Psoas muscle (tissue), 7 donors: ENCODE measurements at regions not wholly inside any gene's neighbourhood (a gene's known extent, or its start where the extent isn't known, plus 50 kb on each side); places are given as distances from the start of the nearest gene placed in this dataset.
"Not testable (repeated sequence)": the region's sequence is repeated elsewhere in the genome, so short reads cannot be mapped to it uniquely, and the experiment has no call there.

ENCODE experiments used
- ATAC-seq, 4 donors: fragments of 200-7000 bp; cut with Tn5 transposase; one replicate each; pipeline ENCODE4 v1.9.1; 2020; ENCODE audit warnings: moderate library complexity in 3 of 4, mild to moderate bottlenecking in 2 of 4
- DNase-seq, 2 donors: peaks; one replicate each; pipeline ENCODE4 v3.0.0-alpha.2; 2020
- H3K27ac ChIP-seq: fragments of 200-600 bp; one replicate; pipeline ENCODE4 v1.8.0; 2022
- H3K27me3 ChIP-seq, 3 donors: fragments of 200-600 bp in 1 of 3; one replicate each; pipeline versions ENCODE4 v1.6.1 to v1.8.0; 2013 to 2022; ENCODE audit warnings: low read length in 2 of 3, mild to moderate bottlenecking in 2 of 3, moderate library complexity in 1 of 3; ENCODE audit not compliant: insufficient read depth in 3 of 3
- H3K36me3 ChIP-seq, 2 donors: fragments of 200-600 bp in 1 of 2; one replicate each; pipeline versions ENCODE4 v1.6.1 to v1.8.0; 2013 to 2022; ENCODE audit warnings: low read depth in 1 of 2, mild to moderate bottlenecking in 1 of 2, moderate library complexity in 1 of 2; ENCODE audit not compliant: insufficient read depth in 1 of 2
- H3K4me1 ChIP-seq: fragments of 200-600 bp; one replicate; pipeline ENCODE4 v1.8.0; 2022
- H3K4me3 ChIP-seq: fragments of 200-600 bp; one replicate; pipeline ENCODE4 v1.8.0; 2022; ENCODE audit warnings: mild to moderate bottlenecking
- H3K9me3 ChIP-seq: fragments of 200-600 bp; one replicate; pipeline ENCODE4 v1.8.0; 2022
- WGBS, 3 donors: extraction: QIAGEN DNeasy Blood & Tissue Kit; methylation state at CpG; one replicate each; pipeline versions ENCODE4 v1.1.6 to v1.1.7; 2013; 5-methylcytosine and 5-hydroxymethylcytosine counted together
- intact Hi-C, 2 donors: fragments of 100-400 bp; cut with DNase I; formaldehyde crosslinking; loops; one replicate each; pipeline versions ENCODE4 v1.11.0 to v1.14.2; 2022
- TF ChIP-seq, protein P1 (sequence below): fragments of 200-600 bp; IDR thresholded peaks from one replicate; pipeline ENCODE4 v1.8.0; 2022; ENCODE audit warnings: antibody characterized with exemption
- donor health status: healthy with polysubstance abuse.
- donor health status: DM: no; HTN: no; CAD: no; lungs with moderate emphysema.
- donor health status: Bipolar disorder and iron deficiency.
- donor health status: healthy.
- donor health status: DM: yes; HTN: yes; CAD: no.
- donor health status: DM: no; HTN: no; CAD: no.
- donor health status: DM: yes; HTN: yes; CAD: no.

- H3K9me3 ChIP-seq = no peaks in the 10 kb centered on the region
- no peaks in the 10 kb centered on the region for H3K27me3 ChIP-seq
- ATAC-seq = peak; percentile 63 to 79 (median 69)
- TF ChIP-seq, protein P1, sequence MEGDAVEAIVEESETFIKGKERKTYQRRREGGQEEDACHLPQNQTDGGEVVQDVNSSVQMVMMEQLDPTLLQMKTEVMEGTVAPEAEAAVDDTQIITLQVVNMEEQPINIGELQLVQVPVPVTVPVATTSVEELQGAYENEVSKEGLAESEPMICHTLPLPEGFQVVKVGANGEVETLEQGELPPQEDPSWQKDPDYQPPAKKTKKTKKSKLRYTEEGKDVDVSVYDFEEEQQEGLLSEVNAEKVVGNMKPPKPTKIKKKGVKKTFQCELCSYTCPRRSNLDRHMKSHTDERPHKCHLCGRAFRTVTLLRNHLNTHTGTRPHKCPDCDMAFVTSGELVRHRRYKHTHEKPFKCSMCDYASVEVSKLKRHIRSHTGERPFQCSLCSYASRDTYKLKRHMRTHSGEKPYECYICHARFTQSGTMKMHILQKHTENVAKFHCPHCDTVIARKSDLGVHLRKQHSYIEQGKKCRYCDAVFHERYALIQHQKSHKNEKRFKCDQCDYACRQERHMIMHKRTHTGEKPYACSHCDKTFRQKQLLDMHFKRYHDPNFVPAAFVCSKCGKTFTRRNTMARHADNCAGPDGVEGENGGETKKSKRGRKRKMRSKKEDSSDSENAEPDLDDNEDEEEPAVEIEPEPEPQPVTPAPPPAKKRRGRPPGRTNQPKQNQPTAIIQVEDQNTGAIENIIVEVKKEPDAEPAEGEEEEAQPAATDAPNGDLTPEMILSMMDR = peak; percentile 32
- no peak overlapping the region for H3K4me3 ChIP-seq
- no peaks in the 10 kb centered on the region for H3K4me1 ChIP-seq
- intact Hi-C loops = no loop called here
- no peak overlapping the region for H3K27ac ChIP-seq
- no peaks in the 10 kb centered on the region for H3K36me3 ChIP-seq
- DNase-seq = no peak
- WGBS, 3 donors = 46 to 71% (median 46%) methylated on average over 3 of the region's 3 CpGs
Measured at GRCh38 chr10:6838118-6838517, 258.0 kb upstream of the PRKCQ start.

DNA sequence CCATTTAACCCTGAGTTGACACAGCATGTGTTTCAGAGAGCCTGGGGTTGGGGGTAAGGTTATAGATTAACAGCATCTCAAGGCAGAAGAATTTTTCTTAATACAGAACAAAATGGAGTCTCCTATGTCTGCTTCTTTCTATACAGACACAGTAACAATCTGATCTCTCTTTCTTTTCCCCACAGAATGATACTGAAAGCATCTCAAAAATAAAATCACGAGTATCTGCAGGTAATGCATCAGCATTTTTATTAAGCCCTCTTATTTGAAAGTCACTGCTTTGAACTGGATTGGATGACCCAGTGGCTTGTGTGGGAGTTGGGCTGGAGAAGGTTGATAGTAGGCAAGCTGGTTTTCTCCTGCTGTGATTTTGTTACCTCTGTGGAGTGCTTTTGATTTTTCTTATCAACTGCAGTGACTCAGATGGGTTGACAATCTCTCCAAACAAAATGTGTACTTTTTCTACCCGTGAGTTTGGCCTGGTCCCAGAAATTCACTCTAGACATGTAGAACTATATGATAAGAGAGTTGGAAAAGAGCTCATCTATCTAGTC, 253.5 kb upstream of the PRKCQ start:
- TF ChIP-seq, protein P1 = no peak
- ATAC-seq (no peak), DNase-seq (no peak)
- 35 to 48% (median 45%) methylated on average over 2 of the region's 2 CpGs for WGBS, 3 donors
- Histone ChIP-seq H3K4me3 (no peak overlapping the region), H3K36me3 (no peaks in the 10 kb centered on the region), H3K27me3 (no peaks in the 10 kb centered on the region), H3K4me1 (no peaks in the 10 kb centered on the region), H3K27ac (no peak overlapping the region), H3K9me3 (no peaks in the 10 kb centered on the region)
- intact Hi-C loops = no loop called here

DNA sequence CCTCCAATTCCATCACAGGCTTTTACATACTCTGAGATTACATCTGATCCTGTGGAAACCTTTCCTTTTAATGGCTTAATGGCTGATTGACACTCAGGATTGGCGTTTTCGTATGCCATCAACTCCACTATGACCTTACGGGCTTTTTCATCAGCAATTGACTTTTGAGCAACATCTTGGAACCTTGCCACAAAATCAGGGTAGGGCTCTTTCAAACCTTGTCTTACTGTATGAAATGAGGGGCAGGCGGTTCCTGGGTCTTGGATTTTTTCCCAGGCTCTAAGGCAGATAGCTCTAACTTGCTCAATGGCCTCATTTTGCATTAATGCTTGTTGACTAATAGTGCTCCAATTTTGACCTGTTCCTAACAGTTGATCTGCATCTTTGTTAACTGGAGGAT, 250.9 kb upstream of the PRKCQ start:
- intact Hi-C loops, H3K4me1 ChIP-seq, H3K9me3 ChIP-seq, H3K4me3 ChIP-seq, H3K27ac ChIP-seq, H3K36me3 ChIP-seq, ATAC-seq, DNase-seq, H3K27me3 ChIP-seq: not testable (repeated sequence)
- 66 to 71% (median 70%) methylated on average over 4 of the region's 4 CpGs for WGBS, 3 donors

DNA sequence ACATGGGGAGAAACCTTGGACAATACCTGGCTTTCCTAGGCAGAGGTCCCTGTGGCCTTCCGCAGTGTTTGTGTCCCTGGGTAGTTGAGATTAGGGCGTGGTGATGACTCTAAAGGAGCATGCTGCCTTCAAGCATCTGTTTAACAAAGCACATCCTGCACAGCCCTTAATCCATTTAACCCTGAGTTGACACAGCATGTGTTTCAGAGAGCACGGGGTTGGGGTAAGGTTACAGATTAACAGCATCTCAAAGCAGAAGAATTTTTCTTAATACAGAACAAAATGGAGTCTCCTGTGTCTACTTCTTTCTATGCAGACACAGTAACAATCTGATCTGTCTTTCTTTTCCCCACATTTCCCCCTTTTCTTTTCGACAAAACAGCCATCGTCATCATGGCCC, 244.7 kb upstream of the PRKCQ start:
- H3K4me1 ChIP-seq, H3K27ac ChIP-seq, intact Hi-C loops, DNase-seq, H3K4me3 ChIP-seq, H3K27me3 ChIP-seq, ATAC-seq, H3K9me3 ChIP-seq, H3K36me3 ChIP-seq: not testable (repeated sequence)
- 40 to 48% (median 45%) methylated on average over 3 to 4 of the region's 5 CpGs for WGBS, 3 donors

- WGBS, 3 donors = 0% methylated on average over 1 of the region's 1 CpG
- no peaks in the 10 kb centered on the region for H3K27me3 ChIP-seq
- H3K36me3 ChIP-seq = no peaks in the 10 kb centered on the region
- intact Hi-C loops = no loop called here
- H3K4me1 ChIP-seq = no peaks in the 10 kb centered on the region
- TF ChIP-seq, protein P1 = no peak
- DNase-seq = no peak
- H3K4me3 ChIP-seq = no peak overlapping the region
- H3K27ac ChIP-seq = no peak overlapping the region
- no peak for ATAC-seq
- H3K9me3 ChIP-seq = no peaks in the 10 kb centered on the region
Measured at GRCh38 chr10:6823770-6824169, 243.7 kb upstream of the PRKCQ start.

DNA sequence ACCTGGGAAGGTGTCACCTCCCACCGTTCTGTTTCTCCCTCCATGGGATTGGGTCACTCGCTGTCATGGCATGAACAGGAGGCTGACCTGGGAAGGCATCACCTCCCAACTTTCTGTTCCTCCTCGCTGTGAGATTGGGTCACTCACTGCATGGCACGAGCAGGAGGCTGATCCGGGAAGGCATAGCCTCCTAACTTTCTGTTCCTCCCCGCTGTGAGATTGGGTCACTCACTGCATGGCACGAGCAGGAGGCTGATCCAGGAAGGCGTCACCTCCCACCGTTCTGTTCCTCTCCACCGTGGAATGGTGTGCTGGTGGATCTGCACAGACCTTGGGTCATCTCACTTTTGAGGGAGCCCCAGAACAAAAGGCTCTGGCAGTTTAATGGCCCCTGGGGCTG, 239.2 kb upstream of the PRKCQ start:
- TF ChIP-seq, protein P1 = no peak
- DNase-seq (no peak), ATAC-seq (no peak)
- Histone ChIP-seq H3K4me1 (no peaks in the 10 kb centered on the region), H3K27me3 (no peaks in the 10 kb centered on the region), H3K36me3 (no peaks in the 10 kb centered on the region), H3K27ac (no peak overlapping the region), H3K4me3 (no peak overlapping the region), H3K9me3 (no peaks in the 10 kb centered on the region)
- 79 to 86% (median 80%) methylated on average over 10 of the region's 10 CpGs for WGBS, 3 donors
- intact Hi-C loops = no loop called here
